Progenitor cell of endocrine pancreas (in vitro differentiated cells): ENCODE measurements at regions not wholly inside any gene's neighbourhood (a gene's known extent, or its start where the extent isn't known, plus 50 kb on each side); places are given as distances from the start of the nearest gene placed in this dataset.

Experiments used
- DNase-seq: peaks from one replicate; pipeline ENCODE4 v3.0.0; 2021; ENCODE audit warnings: low spot score; ENCODE audit not compliant: unreplicated experiment
- H3K27ac Mint-ChIP-seq: 2 replicates; pipeline ENCODE4 v1.8.0; 2021; ENCODE audit warnings: mild to moderate bottlenecking, moderate library complexity, mixed read lengths
- H3K27me3 Mint-ChIP-seq: 2 replicates; pipeline ENCODE4 v1.8.0; 2021; ENCODE audit warnings: mixed read lengths
- H3K36me3 Mint-ChIP-seq: 2 replicates; pipeline ENCODE4 v1.8.0; 2022; ENCODE audit warnings: mixed read lengths; ENCODE audit not compliant: insufficient read depth
- H3K4me1 Mint-ChIP-seq: 2 replicates; pipeline ENCODE4 v1.8.0; 2021; ENCODE audit warnings: low read depth, mixed read lengths
- H3K4me3 Mint-ChIP-seq: 2 replicates; pipeline ENCODE4 v1.8.0; 2021; ENCODE audit warnings: low read depth, mild to moderate bottlenecking, moderate library complexity, mixed read lengths
- H3K9me3 Mint-ChIP-seq: 2 replicates; pipeline ENCODE4 v1.8.0; 2021; ENCODE audit warnings: low read depth, mixed read lengths
- TF ChIP-seq, protein P1 (sequence below): fragments of 200-600 bp; sonication (generic); IDR thresholded peaks from one replicate; pipeline ENCODE4 v1.5.0; 2021; ENCODE audit warnings: antibody characterized with exemption, mild to moderate bottlenecking; ENCODE audit not compliant: unreplicated experiment

DNA sequence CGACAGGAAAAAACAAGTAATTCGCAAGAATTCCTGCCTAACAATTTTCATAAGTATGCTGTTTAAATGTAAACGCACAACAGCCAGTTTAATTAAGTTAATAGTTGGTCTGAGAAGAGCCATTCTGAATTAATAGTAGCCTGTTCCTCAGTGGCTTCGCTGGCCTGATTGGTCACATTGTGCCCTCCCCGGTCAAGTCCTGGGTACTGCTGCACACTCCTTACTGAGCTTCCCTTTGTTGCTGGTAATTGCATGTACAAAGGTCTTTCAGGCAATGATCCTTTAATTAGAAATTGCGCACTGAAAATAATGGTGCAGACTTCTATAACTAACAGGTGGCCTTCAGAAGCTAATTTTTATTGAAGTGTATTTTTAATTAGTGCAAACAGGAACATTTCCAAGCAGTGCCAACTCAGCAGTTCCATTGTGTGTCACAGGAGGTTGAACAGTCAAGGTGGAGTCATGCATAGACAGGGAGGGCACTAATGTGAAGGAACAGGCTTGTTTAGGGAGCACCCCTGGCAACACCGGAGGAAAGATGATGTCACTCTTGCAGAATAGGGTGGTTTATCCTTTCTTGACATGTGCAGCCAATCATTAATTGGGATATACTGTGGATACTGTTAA lies 92.6 kb upstream of the SLC22A23 start:
- TF ChIP-seq, protein P1, sequence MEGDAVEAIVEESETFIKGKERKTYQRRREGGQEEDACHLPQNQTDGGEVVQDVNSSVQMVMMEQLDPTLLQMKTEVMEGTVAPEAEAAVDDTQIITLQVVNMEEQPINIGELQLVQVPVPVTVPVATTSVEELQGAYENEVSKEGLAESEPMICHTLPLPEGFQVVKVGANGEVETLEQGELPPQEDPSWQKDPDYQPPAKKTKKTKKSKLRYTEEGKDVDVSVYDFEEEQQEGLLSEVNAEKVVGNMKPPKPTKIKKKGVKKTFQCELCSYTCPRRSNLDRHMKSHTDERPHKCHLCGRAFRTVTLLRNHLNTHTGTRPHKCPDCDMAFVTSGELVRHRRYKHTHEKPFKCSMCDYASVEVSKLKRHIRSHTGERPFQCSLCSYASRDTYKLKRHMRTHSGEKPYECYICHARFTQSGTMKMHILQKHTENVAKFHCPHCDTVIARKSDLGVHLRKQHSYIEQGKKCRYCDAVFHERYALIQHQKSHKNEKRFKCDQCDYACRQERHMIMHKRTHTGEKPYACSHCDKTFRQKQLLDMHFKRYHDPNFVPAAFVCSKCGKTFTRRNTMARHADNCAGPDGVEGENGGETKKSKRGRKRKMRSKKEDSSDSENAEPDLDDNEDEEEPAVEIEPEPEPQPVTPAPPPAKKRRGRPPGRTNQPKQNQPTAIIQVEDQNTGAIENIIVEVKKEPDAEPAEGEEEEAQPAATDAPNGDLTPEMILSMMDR: no peak
- peaks cover 29% of the 10 kb centered on the region for H3K9me3 Mint-ChIP-seq
- DNase-seq: no peak
- peaks cover 1% of the 10 kb centered on the region for H3K4me1 Mint-ChIP-seq
- peaks cover 3% of the 10 kb centered on the region for H3K27me3 Mint-ChIP-seq
- H3K36me3 Mint-ChIP-seq: peaks cover 2% of the 10 kb centered on the region
- H3K4me3 Mint-ChIP-seq: no peak overlapping the region
- no peak overlapping the region for H3K27ac Mint-ChIP-seq

GRCh38 chr6:3546121-3546520 lies 89.3 kb upstream of the SLC22A23 start:
- Mint-ChIP-seq H3K4me1 (peaks cover 1% of the 10 kb centered on the region), H3K27me3 (peaks cover 9% of the 10 kb centered on the region), H3K36me3 (peaks cover 1% of the 10 kb centered on the region), H3K4me3 (no peak overlapping the region), H3K27ac (no peak overlapping the region), H3K9me3 (peaks cover 16% of the 10 kb centered on the region)
- DNase-seq: no peak
- TF ChIP-seq, protein P1: no peak

- Mint-ChIP-seq H3K27ac (no peak overlapping the region), H3K36me3 (no peaks in the 10 kb centered on the region), H3K4me3 (no peak overlapping the region), H3K9me3 (peaks cover 9% of the 10 kb centered on the region), H3K4me1 (peaks cover 1% of the 10 kb centered on the region), H3K27me3 (peaks cover 6% of the 10 kb centered on the region)
- TF ChIP-seq, protein P1: no peak
- no peak for DNase-seq
Measured at GRCh38 chr6:3545156-3545555, 88.3 kb upstream of the SLC22A23 start.

GRCh38 chr6:3542032-3542640 lies 85.3 kb upstream of the SLC22A23 start:
- H3K9me3 Mint-ChIP-seq: no peaks in the 10 kb centered on the region
- no peak for DNase-seq
- TF ChIP-seq, protein P1: no peak
- no peak overlapping the region for H3K27ac Mint-ChIP-seq
- peaks cover 10% of the 10 kb centered on the region for H3K27me3 Mint-ChIP-seq
- peaks cover 3% of the 10 kb centered on the region for H3K4me1 Mint-ChIP-seq
- H3K36me3 Mint-ChIP-seq: no peaks in the 10 kb centered on the region
- no peak overlapping the region for H3K4me3 Mint-ChIP-seq

DNA sequence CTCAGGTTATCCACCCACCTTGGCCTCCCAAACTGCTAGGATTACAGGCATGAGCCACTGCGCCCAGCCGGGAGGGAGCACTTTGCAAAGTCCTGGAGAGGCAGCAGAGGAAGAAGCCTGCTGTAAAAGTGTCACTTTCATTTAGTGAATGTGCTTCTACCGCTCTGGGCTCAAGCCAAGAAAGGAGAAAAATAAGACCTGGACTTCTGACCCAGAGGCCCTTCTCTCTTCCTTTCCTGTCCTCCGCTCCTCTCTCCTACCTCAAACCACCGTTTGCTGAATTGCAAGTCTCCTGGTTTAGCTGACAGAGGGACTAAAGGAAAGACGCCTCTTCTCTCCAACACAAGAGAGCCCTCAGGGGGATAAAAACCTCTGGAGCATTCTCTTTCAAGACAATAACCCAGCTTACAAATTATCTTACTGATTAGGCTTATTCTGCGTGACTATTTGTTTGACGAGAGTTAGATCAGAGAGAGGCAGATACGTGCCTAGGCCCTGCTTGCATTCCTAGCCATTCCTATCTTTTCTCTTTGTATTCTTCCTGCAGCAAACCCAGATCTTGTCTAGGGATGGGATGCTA lies 84.2 kb upstream of the SLC22A23 start:
- Mint-ChIP-seq H3K4me3 (no peak overlapping the region), H3K27ac (no peak overlapping the region), H3K9me3 (no peaks in the 10 kb centered on the region)

More for the DNA sequence above, 84.2 kb upstream of the SLC22A23 start:
- TF ChIP-seq, protein P1: no peak
- no peaks in the 10 kb centered on the region for H3K36me3 Mint-ChIP-seq
- H3K4me1 Mint-ChIP-seq: peaks cover 3% of the 10 kb centered on the region
- peaks cover 10% of the 10 kb centered on the region for H3K27me3 Mint-ChIP-seq
- DNase-seq: no peak
